DOHH2 (cell line): ENCODE measurements at regions not wholly inside any gene's neighbourhood (a gene's known extent, or its start where the extent isn't known, plus 50 kb on each side); places are given as distances from the start of the nearest gene placed in this dataset.

Source experiments
- H3F3A ChIP-seq: fragments of 200-600 bp; sonication (generic), shearing (Covaris generic); 2 replicates; pipeline ENCODE4 v1.6.0; 2016; ENCODE audit warnings: antibody characterized with exemption, mild to moderate bottlenecking; ENCODE audit not compliant: control insufficient read depth, insufficient read depth
- H3K27ac ChIP-seq: fragments of 200-600 bp; sonication (generic); 2 replicates; pipeline ENCODE4 v1.5.1; 2014; ENCODE audit warnings: low read depth, mild to moderate bottlenecking, low read length, moderate library complexity
- H3K27me3 ChIP-seq: fragments of 200-600 bp; sonication (generic); 2 replicates; pipeline ENCODE4 v1.6.1; 2014; ENCODE audit warnings: mild to moderate bottlenecking, low read length, mixed read lengths; ENCODE audit not compliant: control insufficient read depth
- H3K36me3 ChIP-seq: fragments of 200-600 bp; sonication (generic); 2 replicates; pipeline ENCODE4 v1.6.1; 2014; ENCODE audit warnings: mild to moderate bottlenecking, low read length, moderate library complexity, mixed read lengths; ENCODE audit not compliant: control insufficient read depth
- H3K4me1 ChIP-seq: fragments of 200-600 bp; sonication (generic); 2 replicates; pipeline ENCODE4 v1.6.1; 2014; ENCODE audit warnings: mild to moderate bottlenecking, low read length, mixed read lengths; ENCODE audit not compliant: control insufficient read depth
- H3K4me2 ChIP-seq: fragments of 200-600 bp; sonication (generic); 2 replicates; pipeline ENCODE4 v1.6.0; 2014; ENCODE audit warnings: mild to moderate bottlenecking, low read length, moderate library complexity
- H3K4me3 ChIP-seq: fragments of 200-600 bp; sonication (generic); 2 replicates; pipeline ENCODE4 v1.5.1; 2014; ENCODE audit warnings: mild to moderate bottlenecking, low read length, mixed read lengths
- H3K79me2 ChIP-seq: fragments of 200-600 bp; sonication (generic); 2 replicates; pipeline ENCODE4 v1.6.1; 2014; ENCODE audit warnings: mild to moderate bottlenecking, low read length, mixed read lengths; ENCODE audit not compliant: control insufficient read depth
- H3K9me2 ChIP-seq: fragments of 200-600 bp; sonication (generic); replicated peaks from 2 replicates; pipeline ENCODE4 v1.6.1; 2014; ENCODE audit warnings: mild to moderate bottlenecking, low read length, mixed read lengths; ENCODE audit not compliant: control insufficient read depth
- H3K9me3 ChIP-seq: fragments of 200-600 bp; sonication (generic); 2 replicates; pipeline ENCODE4 v1.6.1; 2014; ENCODE audit warnings: antibody characterized with exemption, low read length, mixed read lengths; ENCODE audit not compliant: control insufficient read depth, insufficient read depth
- H4K20me1 ChIP-seq: fragments of 200-600 bp; sonication (generic); 2 replicates; pipeline ENCODE4 v1.6.0; 2014; ENCODE audit warnings: low read depth, mild to moderate bottlenecking, antibody characterized with exemption, low read length, moderate library complexity; ENCODE audit not compliant: control insufficient read depth, insufficient read depth
- EZH2phosphoT487 ChIP-seq: fragments of 200-600 bp; sonication (generic); IDR thresholded peaks from 2 replicates; pipeline ENCODE4 v1.6.1; 2017; ENCODE audit warnings: borderline replicate concordance, mild to moderate bottlenecking, antibody characterized with exemption, low read length, moderate library complexity, mixed read lengths
- TF ChIP-seq, protein P1 (sequence below): fragments of 200-600 bp; sonication (generic); IDR thresholded peaks from one replicate; pipeline ENCODE4 v1.5.1; 2014; ENCODE audit warnings: antibody characterized with exemption, mild to moderate bottlenecking, low read depth, low read length; ENCODE audit not compliant: poor library complexity, severe bottlenecking

GRCh38 chr11:69917529-69917928 is 98.3 kb upstream of the FGF3 start:
- Histone ChIP-seq H3K4me2 (no peak overlapping the region), H3K79me2 (no peaks in the 10 kb centered on the region)
- TF ChIP-seq, protein P1, sequence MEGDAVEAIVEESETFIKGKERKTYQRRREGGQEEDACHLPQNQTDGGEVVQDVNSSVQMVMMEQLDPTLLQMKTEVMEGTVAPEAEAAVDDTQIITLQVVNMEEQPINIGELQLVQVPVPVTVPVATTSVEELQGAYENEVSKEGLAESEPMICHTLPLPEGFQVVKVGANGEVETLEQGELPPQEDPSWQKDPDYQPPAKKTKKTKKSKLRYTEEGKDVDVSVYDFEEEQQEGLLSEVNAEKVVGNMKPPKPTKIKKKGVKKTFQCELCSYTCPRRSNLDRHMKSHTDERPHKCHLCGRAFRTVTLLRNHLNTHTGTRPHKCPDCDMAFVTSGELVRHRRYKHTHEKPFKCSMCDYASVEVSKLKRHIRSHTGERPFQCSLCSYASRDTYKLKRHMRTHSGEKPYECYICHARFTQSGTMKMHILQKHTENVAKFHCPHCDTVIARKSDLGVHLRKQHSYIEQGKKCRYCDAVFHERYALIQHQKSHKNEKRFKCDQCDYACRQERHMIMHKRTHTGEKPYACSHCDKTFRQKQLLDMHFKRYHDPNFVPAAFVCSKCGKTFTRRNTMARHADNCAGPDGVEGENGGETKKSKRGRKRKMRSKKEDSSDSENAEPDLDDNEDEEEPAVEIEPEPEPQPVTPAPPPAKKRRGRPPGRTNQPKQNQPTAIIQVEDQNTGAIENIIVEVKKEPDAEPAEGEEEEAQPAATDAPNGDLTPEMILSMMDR, result no peak
- no peak for TF ChIP-seq EZH2phosphoT487

DNA sequence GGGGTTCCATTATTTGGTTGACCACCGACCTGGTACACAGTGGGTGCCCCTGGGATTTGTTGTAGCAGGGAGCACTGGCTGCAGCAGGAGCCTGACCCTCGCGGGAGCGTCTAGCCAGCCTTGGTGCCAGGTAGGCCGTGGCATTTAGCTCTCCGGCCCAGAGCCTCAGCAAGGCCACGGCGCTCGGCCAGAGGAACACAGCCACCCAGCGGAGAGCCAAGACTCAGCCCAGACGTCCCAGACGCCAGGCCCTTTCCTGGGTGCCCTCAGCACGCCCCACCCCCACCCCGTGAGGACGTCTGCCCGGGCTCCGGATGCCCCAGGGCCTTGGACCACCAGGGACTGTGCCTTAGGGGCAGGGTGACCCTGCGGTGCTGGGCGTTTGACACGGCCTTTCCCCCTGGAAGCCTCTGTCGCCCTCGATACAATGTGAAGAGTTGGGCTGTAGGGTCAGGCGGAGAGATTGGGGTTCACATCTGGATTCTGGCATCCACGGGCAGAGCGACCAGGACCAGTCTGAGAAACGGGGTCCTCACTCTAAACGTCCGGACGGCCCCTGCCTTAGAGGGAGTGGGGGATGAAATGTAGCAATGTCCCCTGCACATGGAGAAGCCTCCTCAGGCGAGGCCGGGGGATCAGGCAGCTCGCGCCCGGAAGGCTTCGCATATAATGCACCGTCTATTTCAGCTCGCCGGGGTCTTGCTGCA is 99.2 kb upstream of the FGF3 start:
- Histone ChIP-seq H3K4me3 (no peak overlapping the region), H3K4me2 (no peak overlapping the region), H3F3A (no peaks in the 10 kb centered on the region), H3K4me1 (no peaks in the 10 kb centered on the region), H3K9me2 (no peaks in the 10 kb centered on the region), H3K27me3 (no peaks in the 10 kb centered on the region), H3K79me2 (no peaks in the 10 kb centered on the region), H3K27ac (no peak overlapping the region), H3K36me3 (no peaks in the 10 kb centered on the region), H3K9me3 (no peaks in the 10 kb centered on the region), H4K20me1 (no peaks in the 10 kb centered on the region)
- TF ChIP-seq, protein P1, result no peak
- no peak for TF ChIP-seq EZH2phosphoT487

More at GRCh38 chr11:69917529-69917928, 98.3 kb upstream of the FGF3 start:
- no peaks in the 10 kb centered on the region for H3K27me3 ChIP-seq
- no peak overlapping the region for H3K27ac ChIP-seq
- H3K36me3 ChIP-seq, result no peaks in the 10 kb centered on the region
- H3K9me2 ChIP-seq, result no peaks in the 10 kb centered on the region
- no peaks in the 10 kb centered on the region for H3K9me3 ChIP-seq
- H4K20me1 ChIP-seq, result no peaks in the 10 kb centered on the region
- no peaks in the 10 kb centered on the region for H3F3A ChIP-seq
- H3K4me1 ChIP-seq, result no peaks in the 10 kb centered on the region
- no peak overlapping the region for H3K4me3 ChIP-seq

GRCh38 chr11:69918938-69919650 is 99.9 kb upstream of the FGF3 start:
- TF ChIP-seq EZH2phosphoT487, result no peak
- TF ChIP-seq, protein P1, result peak; percentile 89
- no peaks in the 10 kb centered on the region for H3F3A ChIP-seq
- no peaks in the 10 kb centered on the region for H3K9me2 ChIP-seq
- H3K36me3 ChIP-seq, result no peaks in the 10 kb centered on the region
- no peak overlapping the region for H3K4me3 ChIP-seq
- no peaks in the 10 kb centered on the region for H3K79me2 ChIP-seq
- no peak overlapping the region for H3K4me2 ChIP-seq
- no peak overlapping the region for H3K27ac ChIP-seq
- H3K27me3 ChIP-seq, result no peaks in the 10 kb centered on the region
- no peaks in the 10 kb centered on the region for H3K4me1 ChIP-seq
- H4K20me1 ChIP-seq, result no peaks in the 10 kb centered on the region
- H3K9me3 ChIP-seq, result no peaks in the 10 kb centered on the region
